ENCODE measurements at regions not wholly inside any gene's neighbourhood (a gene's known extent, or its start where the extent isn't known, plus 50 kb on each side); places are given as distances from the start of the nearest gene placed in this dataset.

GRCh38 chr18:6610466-6610865, 119.0 kb upstream of the ARHGAP28 start:
- no peak for DNase-seq

GRCh38 chr18:6613581-6613980, 115.9 kb upstream of the ARHGAP28 start:
- DNase-seq: no peak

GRCh38 chr18:6614952-6615351, 114.6 kb upstream of the ARHGAP28 start:
- no peak for DNase-seq

- DNase-seq: no peak
These were observed 112.5 kb upstream of the ARHGAP28 start for GRCh38 chr18:6616981-6617380.

- no peak for DNase-seq
These were observed 108.1 kb upstream of the ARHGAP28 start for GRCh38 chr18:6621437-6621836.

GRCh38 chr18:6623278-6623677, 106.2 kb upstream of the ARHGAP28 start:
- no peak for DNase-seq

GRCh38 chr18:6624271-6624660, 105.2 kb upstream of the ARHGAP28 start:
- peak; percentile 34 for DNase-seq

- DNase-seq: no peak
These were observed 104.7 kb upstream of the ARHGAP28 start for GRCh38 chr18:6624661-6625311.

GRCh38 chr18:6625481-6625880, 104.0 kb upstream of the ARHGAP28 start:
- DNase-seq: no peak

- no peak for DNase-seq
These were observed 103.1 kb upstream of the ARHGAP28 start for GRCh38 chr18:6626457-6626856.

- no peak for DNase-seq
These were observed 101.9 kb upstream of the ARHGAP28 start for GRCh38 chr18:6627645-6628044.

GRCh38 chr18:6628187-6628586, 101.3 kb upstream of the ARHGAP28 start:
- DNase-seq: no peak

- DNase-seq: no peak
These were observed 99.8 kb upstream of the ARHGAP28 start for GRCh38 chr18:6629635-6630140.

GRCh38 chr18:6633310-6633709, 96.2 kb upstream of the ARHGAP28 start:
- DNase-seq: no peak

GRCh38 chr18:6636091-6636490, 93.4 kb upstream of the ARHGAP28 start:
- no peak for DNase-seq

- no peak for DNase-seq
These were observed 91.1 kb upstream of the ARHGAP28 start for GRCh38 chr18:6638447-6638846.

GRCh38 chr18:6639305-6639704, 90.2 kb upstream of the ARHGAP28 start:
- DNase-seq: no peak

GRCh38 chr18:6644836-6645627, 84.5 kb upstream of the ARHGAP28 start:
- no peak for DNase-seq

GRCh38 chr18:6646801-6647200, 82.7 kb upstream of the ARHGAP28 start:
- DNase-seq: no peak

- no peak for DNase-seq
These were observed 80.9 kb upstream of the ARHGAP28 start for GRCh38 chr18:6648581-6648980.

GRCh38 chr18:6649421-6650126, 79.9 kb upstream of the ARHGAP28 start:
- no peak for DNase-seq

- peak; percentile 51 for DNase-seq
These were observed 79.4 kb upstream of the ARHGAP28 start for GRCh38 chr18:6650127-6650507.

GRCh38 chr18:6650747-6651146, 78.8 kb upstream of the ARHGAP28 start:
- no peak for DNase-seq

GRCh38 chr18:6652098-6652497, 77.4 kb upstream of the ARHGAP28 start:
- DNase-seq: no peak
